ENCODE measurements at regions not wholly inside any gene's neighbourhood (a gene's known extent, or its start where the extent isn't known, plus 50 kb on each side); places are given as distances from the start of the nearest gene placed in this dataset.
"Not testable (repeated sequence)": the region's sequence is repeated elsewhere in the genome, so short reads cannot be mapped to it uniquely, and the experiment has no call there.

- DNase-seq: not testable (repeated sequence)
Observed at GRCh38 chr21:28032652-28033051, 960.0 kb downstream of the LTN1 start.

GRCh38 chr21:28031066-28031465, 961.6 kb downstream of the LTN1 start:
- not testable (repeated sequence) for DNase-seq

GRCh38 chr21:28025111-28025510, 967.6 kb downstream of the LTN1 start:
- no peak for DNase-seq

- DNase-seq: peak; percentile 2
Observed at GRCh38 chr21:28018741-28019669, 973.7 kb downstream of the LTN1 start.

- DNase-seq: no peak
Observed at GRCh38 chr21:28018213-28018612, 974.5 kb downstream of the LTN1 start.

- DNase-seq: no peak
Observed at GRCh38 chr21:28016571-28016970, 976.1 kb downstream of the LTN1 start.

GRCh38 chr21:28013123-28013522, 979.6 kb downstream of the LTN1 start:
- DNase-seq: not testable (repeated sequence)

GRCh38 chr21:28011970-28012369, 980.7 kb downstream of the LTN1 start:
- DNase-seq: not testable (repeated sequence)

GRCh38 chr21:28008245-28008644, 984.4 kb downstream of the LTN1 start:
- not testable (repeated sequence) for DNase-seq

- not testable (repeated sequence) for DNase-seq
Observed at GRCh38 chr21:28003627-28004026, 989.0 kb downstream of the LTN1 start.

GRCh38 chr21:27996906-27997305, 995.8 kb downstream of the LTN1 start:
- not testable (repeated sequence) for DNase-seq

GRCh38 chr21:27984663-27985325, 1007.9 kb downstream of the LTN1 start:
- DNase-seq: not testable (repeated sequence)

GRCh38 chr21:27979446-27979845, 1012.6 kb upstream of the ADAMTS5 start:
- not testable (repeated sequence) for DNase-seq

GRCh38 chr21:27975514-27975913, 1008.6 kb upstream of the ADAMTS5 start:
- no peak for DNase-seq

- not testable (repeated sequence) for DNase-seq
Observed at GRCh38 chr21:27974152-27974551, 1007.3 kb upstream of the ADAMTS5 start.

- not testable (repeated sequence) for DNase-seq
Observed at GRCh38 chr21:27968240-27968639, 1001.4 kb upstream of the ADAMTS5 start.

- no peak for DNase-seq
Observed at GRCh38 chr21:27954543-27955165, 987.8 kb upstream of the ADAMTS5 start.

- DNase-seq: no peak
Observed at GRCh38 chr21:27953340-27954045, 986.6 kb upstream of the ADAMTS5 start.

- DNase-seq: not testable (repeated sequence)
Observed at GRCh38 chr21:27949093-27949492, 982.2 kb upstream of the ADAMTS5 start.

- DNase-seq: not testable (repeated sequence)
Observed at GRCh38 chr21:27930108-27930767, 963.4 kb upstream of the ADAMTS5 start.

GRCh38 chr21:27929179-27929578, 962.3 kb upstream of the ADAMTS5 start:
- DNase-seq: not testable (repeated sequence)

GRCh38 chr21:27928534-27929115, 961.7 kb upstream of the ADAMTS5 start:
- DNase-seq: not testable (repeated sequence)

Data from NCI-H2107 (cell line).